Right hindlimb (tissue), 1 donor: ENCODE measurements at regions not wholly inside any gene's neighbourhood (a gene's known extent, or its start where the extent isn't known, plus 50 kb on each side); places are given as distances from the start of the nearest gene placed in this dataset.
"Not testable (repeated sequence)": the region's sequence is repeated elsewhere in the genome, so short reads cannot be mapped to it uniquely, and the experiment has no call there.

Experiments used
- DNase-seq: peaks from one replicate; pipeline ENCODE4 v3.0.0-alpha.2; 2018

- no peak for DNase-seq
These were observed 86.7 kb upstream of the CTAGE1 start for GRCh38 chr18:22504251-22505030.

- DNase-seq: no peak
These were observed 87.5 kb upstream of the CTAGE1 start for GRCh38 chr18:22505141-22505591.

GRCh38 chr18:22507055-22507454 is 89.3 kb upstream of the CTAGE1 start:
- no peak for DNase-seq

GRCh38 chr18:22509423-22509822 is 91.7 kb upstream of the CTAGE1 start:
- no peak for DNase-seq

DNA sequence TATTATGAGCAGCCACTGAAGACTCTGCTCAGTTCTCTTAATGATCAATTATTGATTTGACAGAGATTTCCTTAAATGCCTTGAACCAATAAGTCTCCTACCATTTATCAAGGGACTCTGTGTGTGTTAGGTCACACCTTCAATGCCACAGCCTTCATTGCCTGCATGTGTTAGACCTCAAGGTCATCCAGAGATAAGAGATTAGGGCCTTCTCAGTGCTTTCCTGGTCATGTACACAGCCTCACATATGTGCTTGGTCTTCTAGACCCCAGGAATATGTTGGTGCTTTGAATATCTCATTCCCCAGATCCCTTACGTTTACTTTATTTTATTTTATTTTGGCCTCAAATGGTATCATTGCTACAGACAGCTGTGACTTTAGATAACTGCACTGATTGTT is 93.0 kb upstream of the CTAGE1 start:
- DNase-seq: no peak

- DNase-seq: no peak
These were observed 96.2 kb upstream of the CTAGE1 start for GRCh38 chr18:22513721-22514481.

- DNase-seq: no peak
These were observed 96.9 kb upstream of the CTAGE1 start for GRCh38 chr18:22514655-22515054.

GRCh38 chr18:22515250-22515649 is 97.5 kb upstream of the CTAGE1 start:
- DNase-seq: no peak

DNA sequence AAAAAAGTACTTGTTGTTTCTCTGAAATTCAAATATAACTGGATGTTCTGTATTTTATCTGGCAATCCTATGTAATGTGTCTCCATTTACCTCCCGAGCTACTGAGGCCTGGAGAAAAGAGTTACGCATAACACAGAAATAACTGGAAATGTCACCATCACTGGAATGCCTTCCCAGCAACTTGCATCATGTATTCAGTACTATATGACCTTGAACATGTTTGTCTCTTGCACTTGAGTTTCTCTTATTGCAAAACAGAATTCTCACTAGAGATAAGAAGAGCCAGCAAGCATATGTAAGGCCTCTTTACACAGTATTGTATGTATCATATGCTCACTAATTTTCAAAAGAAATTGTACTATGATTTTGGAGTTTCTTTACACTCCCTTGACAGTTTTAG is 99.6 kb upstream of the CTAGE1 start:
- no peak for DNase-seq

DNA sequence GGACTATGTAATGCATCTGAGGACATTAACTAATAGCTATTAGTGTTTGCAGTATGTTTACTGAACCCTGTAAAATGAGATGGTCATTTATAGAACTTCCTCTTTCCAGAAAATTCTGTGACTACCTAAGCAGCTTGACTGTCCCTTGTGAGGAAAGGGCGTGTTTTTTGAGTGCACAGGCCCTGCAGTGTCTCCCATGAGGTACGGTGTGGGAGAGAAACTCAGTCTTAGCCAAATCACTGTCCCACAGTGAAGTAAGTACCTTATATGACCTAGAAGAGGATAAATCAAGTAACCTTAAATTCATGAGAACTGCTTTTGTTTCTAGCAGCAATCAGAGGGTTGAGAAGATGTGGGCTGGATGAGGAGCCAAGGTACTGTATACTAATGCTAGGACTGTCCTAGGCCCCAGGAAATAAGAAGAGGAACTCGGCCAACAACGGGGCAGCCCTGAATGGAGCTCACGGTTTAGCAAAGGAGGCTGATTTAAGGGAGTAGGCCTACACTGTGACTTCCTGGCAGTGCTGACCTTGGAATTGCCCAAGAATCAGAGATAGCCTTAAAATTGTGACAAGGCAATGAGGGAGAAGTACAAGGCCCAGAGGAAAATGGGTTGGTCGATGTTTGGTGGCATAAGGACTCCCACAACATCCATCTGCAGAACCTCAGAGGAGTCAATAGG is 103.5 kb upstream of the CTAGE1 start:
- no peak for DNase-seq

- no peak for DNase-seq
These were observed 105.8 kb upstream of the CTAGE1 start for GRCh38 chr18:22523481-22523880.

DNA sequence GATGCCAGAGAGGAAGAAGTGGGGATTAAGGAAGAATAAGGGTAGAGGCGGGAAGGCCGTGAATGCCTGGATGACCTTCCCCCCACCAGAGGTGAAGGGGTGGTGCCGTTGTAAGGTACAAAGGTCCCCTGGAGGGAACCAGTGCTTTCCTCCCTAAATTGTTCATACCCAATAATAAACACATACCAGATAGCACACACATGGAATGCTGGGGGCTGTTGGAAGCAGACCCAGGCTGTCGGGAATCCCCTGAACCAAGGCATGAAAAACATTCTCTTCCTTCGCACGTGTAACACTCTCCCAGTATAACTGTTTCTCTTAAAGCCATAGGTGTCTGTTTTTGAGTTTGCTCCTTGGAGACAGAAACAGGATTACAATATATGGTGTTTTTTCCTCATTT is 107.1 kb upstream of the CTAGE1 start:
- DNase-seq: no peak

- no peak for DNase-seq
These were observed 107.6 kb upstream of the CTAGE1 start for GRCh38 chr18:22525313-22525712.

- no peak for DNase-seq
These were observed 108.2 kb upstream of the CTAGE1 start for GRCh38 chr18:22525883-22526282.

DNA sequence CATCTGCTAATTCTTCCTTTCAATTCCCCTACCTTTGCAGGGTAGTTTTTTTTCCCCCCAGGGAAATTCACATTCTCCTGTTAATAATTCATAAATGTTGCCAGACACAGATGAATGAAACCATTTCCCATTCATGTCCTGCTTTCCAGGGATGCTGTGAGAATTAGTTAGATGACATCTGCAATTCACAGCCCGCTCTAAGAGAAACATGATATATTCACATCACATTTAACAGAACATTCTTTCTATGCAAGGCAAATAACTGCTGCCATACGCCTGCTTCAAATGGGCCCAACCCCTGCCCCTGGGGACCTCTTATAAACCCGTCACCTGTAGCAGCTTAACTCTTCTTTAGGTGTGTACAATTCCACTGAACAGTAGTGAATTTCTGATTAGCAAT is 110.6 kb upstream of the CTAGE1 start:
- DNase-seq: no peak

- DNase-seq: not testable (repeated sequence)
These were observed 117.0 kb upstream of the CTAGE1 start for GRCh38 chr18:22534706-22535105.

DNA sequence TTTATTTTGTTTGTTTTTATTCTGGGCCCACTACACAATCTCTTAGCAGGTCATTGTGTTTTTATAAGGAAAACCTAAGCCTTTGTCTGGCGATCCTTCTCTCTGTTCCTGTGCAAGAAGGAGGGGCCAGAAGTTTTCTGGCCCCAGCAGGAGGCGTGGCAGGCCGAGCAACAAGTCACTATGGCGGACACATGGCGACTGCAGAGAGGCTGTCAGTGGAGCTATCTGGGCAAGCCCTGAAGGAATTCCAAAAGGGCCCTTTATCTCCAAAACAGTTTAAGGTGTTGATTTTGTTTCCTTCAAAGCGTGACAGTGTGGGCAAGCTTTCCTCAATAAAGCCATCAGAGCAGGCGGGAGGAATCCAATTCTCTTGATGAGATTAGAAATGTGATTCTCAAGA is 118.8 kb upstream of the CTAGE1 start:
- no peak for DNase-seq

DNA sequence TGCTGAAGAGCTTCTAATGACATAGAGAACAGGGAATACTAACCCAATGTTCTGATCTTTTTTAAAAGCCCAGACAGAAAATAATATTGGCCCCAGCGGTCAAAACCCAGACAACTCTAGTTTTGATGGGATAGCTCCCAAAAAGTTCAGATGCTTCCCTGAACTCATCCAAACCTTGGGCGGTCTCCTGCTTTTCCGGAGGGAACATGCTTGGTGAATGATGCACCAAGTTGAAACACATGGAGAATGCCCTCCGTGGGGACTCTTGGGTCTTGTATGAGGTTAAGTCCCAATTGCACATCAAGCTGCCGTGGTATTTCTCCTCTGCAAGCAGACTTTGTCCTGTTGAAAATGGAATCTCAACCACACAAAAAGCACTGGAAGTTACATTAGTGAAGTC is 120.7 kb upstream of the CTAGE1 start:
- no peak for DNase-seq

DNA sequence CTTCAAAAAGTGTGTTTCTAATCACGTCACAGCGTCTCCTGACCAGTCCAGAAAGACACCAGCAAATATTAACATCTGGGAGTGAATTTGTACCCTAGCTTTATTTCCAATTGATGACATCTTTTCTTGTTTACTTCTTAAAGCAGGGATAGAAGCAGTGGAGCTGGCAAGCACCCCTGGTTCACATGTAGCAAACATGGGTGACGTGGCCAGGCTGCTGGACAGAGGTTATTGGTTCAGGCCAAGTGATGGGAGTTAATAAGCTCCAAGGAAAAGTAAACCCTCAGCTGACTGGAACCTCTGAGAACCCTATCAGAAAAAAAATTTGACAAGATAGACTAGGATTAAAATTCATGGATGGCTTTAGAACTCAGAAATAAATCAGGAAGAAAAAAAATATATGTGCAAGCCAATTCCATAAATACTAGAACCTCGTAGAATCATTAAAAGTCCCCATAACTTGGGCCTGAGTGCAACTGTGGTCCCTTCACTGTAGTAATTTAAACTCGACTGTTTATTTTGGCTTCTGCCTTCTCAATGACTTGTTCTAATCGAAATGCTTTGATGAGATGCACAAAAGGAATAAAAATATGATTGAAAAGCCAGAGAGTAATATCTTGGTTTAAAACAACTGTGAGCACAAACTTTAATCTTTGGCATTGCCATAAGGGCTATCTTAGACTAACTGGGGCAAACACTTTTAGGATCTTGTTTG is 121.5 kb upstream of the CTAGE1 start:
- peak; percentile 54 for DNase-seq

GRCh38 chr18:22541232-22541631 is 123.5 kb upstream of the CTAGE1 start:
- DNase-seq: no peak

DNA sequence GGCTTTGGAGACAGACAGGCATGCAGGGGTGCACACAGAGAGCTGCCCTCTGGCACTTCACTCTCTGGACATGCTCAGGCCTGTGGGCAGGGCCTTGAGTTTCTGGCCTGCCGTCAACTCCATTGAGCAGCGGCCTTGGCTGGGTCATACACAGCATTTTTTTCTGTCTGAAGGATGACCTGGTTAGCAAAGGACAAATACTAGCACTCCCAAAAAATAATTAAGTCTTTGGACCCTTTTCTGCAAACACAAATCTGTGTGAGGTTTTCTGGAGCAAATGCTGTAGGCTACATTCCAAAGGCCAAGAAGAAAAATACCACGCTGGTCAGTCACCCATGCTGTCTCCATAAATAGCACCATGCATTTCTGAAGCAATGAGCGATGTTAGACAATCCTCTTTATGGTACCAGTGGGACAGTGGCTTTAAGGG is 124.7 kb upstream of the CTAGE1 start:
- no peak for DNase-seq

DNA sequence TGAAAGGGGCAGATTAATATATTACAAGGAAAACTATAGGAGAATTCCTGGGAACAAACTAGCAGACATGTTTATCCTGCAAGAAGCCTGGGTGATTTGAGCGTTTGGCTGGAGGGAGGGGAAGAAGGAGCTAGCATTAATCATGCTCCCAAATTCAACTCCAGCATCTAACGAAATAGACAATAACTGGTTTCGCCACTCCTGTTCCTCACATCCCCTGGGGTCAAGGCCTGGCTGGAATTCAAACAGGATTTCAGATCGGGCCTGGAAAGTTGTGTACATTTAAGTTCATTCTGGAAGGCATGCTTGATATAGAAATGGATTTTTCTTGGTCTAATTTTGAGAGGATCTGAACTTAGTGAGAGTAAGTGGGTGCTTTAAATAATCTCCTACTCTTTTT is 126.1 kb upstream of the CTAGE1 start:
- DNase-seq: peak; percentile 54

- no peak for DNase-seq
These were observed 126.9 kb upstream of the CTAGE1 start for GRCh38 chr18:22544626-22545025.
